Neuronal stem cell (in vitro differentiated cells): ENCODE measurements at regions not wholly inside any gene's neighbourhood (a gene's known extent, or its start where the extent isn't known, plus 50 kb on each side); places are given as distances from the start of the nearest gene placed in this dataset.

Experiments
- DNase-seq: peaks from one replicate; pipeline ENCODE4 v3.0.0-alpha.2; 2013; ENCODE audit warnings: low spot score
- H2AFZ ChIP-seq: one replicate; pipeline ENCODE4 v1.6.1; 2013; ENCODE audit warnings: mild to moderate bottlenecking, low read length, inconsistent platforms
- H2AK5ac ChIP-seq: 2 replicates; pipeline ENCODE4 v1.6.1; 2013; ENCODE audit warnings: low read depth, mild to moderate bottlenecking, inconsistent platforms, low read length, moderate library complexity, mixed read lengths
- H2BK120ac ChIP-seq: 2 replicates; pipeline ENCODE4 v1.6.1; 2013; ENCODE audit warnings: low read depth, mild to moderate bottlenecking, inconsistent platforms, low read length, moderate library complexity, mixed read lengths
- H2BK12ac ChIP-seq: one replicate; pipeline ENCODE4 v1.6.1; 2013; ENCODE audit warnings: low read length, inconsistent platforms
- H2BK15ac ChIP-seq: 2 replicates; pipeline ENCODE4 v1.6.1; 2013; ENCODE audit warnings: mild to moderate bottlenecking, low read length, inconsistent platforms, mixed read lengths
- H2BK5ac ChIP-seq: one replicate; pipeline ENCODE4 v1.6.1; 2013; ENCODE audit warnings: inconsistent platforms, mild to moderate bottlenecking, low read length, moderate library complexity
- H3K14ac ChIP-seq: one replicate; pipeline ENCODE4 v1.6.1; 2013; ENCODE audit warnings: low read length, inconsistent platforms
- H3K18ac ChIP-seq: 2 replicates; pipeline ENCODE4 v1.6.1; 2013; ENCODE audit warnings: low read length, inconsistent platforms
- H3K23ac ChIP-seq: 2 replicates; pipeline ENCODE4 v1.6.1; 2013; ENCODE audit warnings: low read depth, mild to moderate bottlenecking, mixed read lengths, low read length, inconsistent platforms; ENCODE audit not compliant: poor library complexity
- H3K27ac ChIP-seq: replicated peaks from 3 replicates; pipeline ENCODE4 v1.5.1; 2013; ENCODE audit warnings: low read length, inconsistent platforms
- H3K27me3 ChIP-seq, 3 experiments: 2 replicates each; pipeline ENCODE4 v1.6.1; 2013; ENCODE audit warnings: low read length in 3 of 3, mild to moderate bottlenecking in 2 of 3, inconsistent platforms in 1 of 3, low read depth in 1 of 3, mixed read lengths in 1 of 3, moderate library complexity in 1 of 3; ENCODE audit not compliant: control insufficient read depth in 3 of 3, insufficient read depth in 3 of 3
- H3K36me3 ChIP-seq, 2 donors: replicated peaks in 1 of 2; 2 replicates each; pipeline ENCODE4 v1.6.1; 2013; ENCODE audit warnings: low read length in 2 of 2; ENCODE audit not compliant: control insufficient read depth in 2 of 2, insufficient read depth in 2 of 2
- H3K4ac ChIP-seq: 2 replicates; pipeline ENCODE4 v1.6.1; 2013; ENCODE audit warnings: inconsistent platforms, mild to moderate bottlenecking, low read length, moderate library complexity
- H3K4me1 ChIP-seq, 2 donors: 1 replicate in 1 of 2; 2 replicates in 1 of 2; pipeline ENCODE4 v1.6.1; 2013; ENCODE audit warnings: low read length in 2 of 2, low read depth in 1 of 2; ENCODE audit not compliant: control insufficient read depth in 2 of 2, insufficient read depth in 1 of 2
- H3K4me2 ChIP-seq: one replicate; pipeline ENCODE4 v1.6.1; 2013; ENCODE audit warnings: mild to moderate bottlenecking, low read length, inconsistent platforms; ENCODE audit not compliant: insufficient read depth, poor library complexity, severe bottlenecking
- H3K4me3 ChIP-seq, 2 donors: 2 replicates each; pipeline ENCODE4 v1.5.1; 2013; ENCODE audit warnings: low read length in 2 of 2, mild to moderate bottlenecking in 2 of 2, inconsistent platforms in 1 of 2, moderate library complexity in 1 of 2
- H3K79me1 ChIP-seq: one replicate; pipeline ENCODE4 v1.6.1; 2013; ENCODE audit warnings: low read depth, mild to moderate bottlenecking, inconsistent platforms, low read length, moderate library complexity
- H3K9ac ChIP-seq: one replicate; pipeline ENCODE4 v1.6.1; 2013; ENCODE audit warnings: mild to moderate bottlenecking, low read depth, low read length, inconsistent platforms; ENCODE audit not compliant: poor library complexity
- H3K9me3 ChIP-seq, 2 donors: replicated peaks in 1 of 2; 2 replicates each; pipeline versions ENCODE3 to v1.6.1; 2013; ENCODE audit warnings: low read length in 2 of 2, mild to moderate bottlenecking in 2 of 2, inconsistent platforms in 1 of 2, low read depth in 1 of 2, mixed read lengths in 1 of 2, moderate library complexity in 1 of 2; ENCODE audit not compliant: control insufficient read depth in 2 of 2, insufficient read depth in 1 of 2
- H4K8ac ChIP-seq: one replicate; pipeline ENCODE4 v1.6.1; 2013; ENCODE audit warnings: low read depth, mild to moderate bottlenecking, inconsistent platforms, low read length, moderate library complexity
- H4K91ac ChIP-seq: one replicate; pipeline ENCODE4 v1.6.1; 2013; ENCODE audit warnings: low read length, low read depth, mild to moderate bottlenecking, inconsistent platforms; ENCODE audit not compliant: poor library complexity
- WGBS, 2 donors: extraction: QIAGEN DNeasy Blood & Tissue Kit; methylation state at CpG; one replicate each; pipeline ENCODE4 v1.1.7; 2013; ENCODE audit warnings: missing lambda C conversion rate in 2 of 2, mixed read lengths in 1 of 2; ENCODE audit not compliant: insufficient read length in 2 of 2, insufficient replicate concordance in 1 of 2; ENCODE audit errors: extremely low coverage in 2 of 2; 5-methylcytosine and 5-hydroxymethylcytosine counted together

DNA sequence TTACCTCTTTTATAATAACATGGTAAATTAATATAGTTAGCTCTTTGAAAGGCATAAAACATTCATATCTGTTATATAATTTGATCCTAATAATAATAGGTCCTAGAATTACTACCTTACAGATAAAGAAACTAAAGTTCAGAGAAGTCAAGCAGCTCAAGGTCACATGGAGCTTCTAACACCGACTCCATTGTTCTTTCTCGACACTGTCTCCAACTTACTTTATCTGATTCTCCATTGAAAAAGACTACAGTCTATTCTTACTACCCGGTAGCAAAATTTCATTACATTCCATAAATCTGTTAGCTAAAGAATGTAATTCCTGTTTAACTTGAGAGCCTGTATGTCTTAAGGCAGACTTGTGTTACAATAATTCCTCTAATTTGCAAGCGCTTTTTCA is 96.3 kb upstream of the TMEM161B start:
- no peak for DNase-seq
- Histone ChIP-seq H3K18ac (no peak overlapping the region), H2AFZ (no peak overlapping the region), H4K8ac (no peak overlapping the region), H2BK5ac (no peak overlapping the region), H3K4me3 (no peak overlapping the region), H3K27ac (no peak overlapping the region), H2AK5ac (no peak overlapping the region), H3K9me3 (no peaks in the 10 kb centered on the region), H3K27me3 (no peaks in the 10 kb centered on the region), H4K91ac (no peak overlapping the region), H2BK120ac (no peak overlapping the region), H3K9ac (no peak overlapping the region), H3K14ac (no peak overlapping the region), H3K23ac (no peak overlapping the region), H3K4ac (no peak overlapping the region), H3K79me1 (no peaks in the 10 kb centered on the region), H2BK12ac (no peak overlapping the region), H2BK15ac (no peak overlapping the region), H3K4me2 (no peak overlapping the region), H3K4me1 (peaks cover 2% of the 10 kb centered on the region in 2 donors), H3K36me3 (no peaks in the 10 kb centered on the region)
- no CpG with 5 or more reads among the region's 4 CpGs for WGBS, 2 donors

DNA sequence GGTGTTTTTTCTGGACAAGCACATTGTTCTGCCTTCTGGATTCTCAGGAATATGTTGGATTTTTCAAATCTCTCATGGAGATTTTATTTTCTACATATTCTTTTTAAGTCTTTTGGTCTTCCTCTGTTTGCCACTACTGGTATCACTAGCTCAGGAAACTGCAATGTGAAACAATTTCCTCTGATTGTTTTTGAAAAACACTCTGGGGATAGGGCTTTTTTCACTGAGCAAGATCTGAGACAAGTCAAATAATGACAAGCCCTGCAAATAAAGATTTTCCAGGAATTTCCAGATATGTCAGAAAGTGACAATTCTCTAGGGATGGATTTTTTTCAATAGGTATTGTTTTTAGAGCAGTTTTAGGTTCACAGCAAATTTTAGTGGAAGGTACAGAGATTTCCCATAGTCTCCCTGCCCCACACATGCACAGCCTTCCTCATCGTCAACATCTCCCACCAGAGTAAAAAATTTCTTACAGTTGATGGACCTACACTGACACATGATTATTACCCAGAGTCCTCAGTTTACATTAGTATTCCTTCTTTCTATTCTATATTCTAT is 86.9 kb upstream of the TMEM161B start:
- Histone ChIP-seq H2BK12ac (no peak overlapping the region), H3K4me2 (no peak overlapping the region), H4K8ac (no peak overlapping the region), H3K4me1 (no peaks in the 10 kb centered on the region), H2BK5ac (no peak overlapping the region), H3K27me3 (no peaks in the 10 kb centered on the region), H3K23ac (no peak overlapping the region), H3K4ac (no peak overlapping the region), H3K4me3 (no peak overlapping the region), H3K9ac (no peak overlapping the region), H2BK120ac (no peak overlapping the region), H3K36me3 (no peaks in the 10 kb centered on the region), H4K91ac (no peak overlapping the region), H3K14ac (no peak overlapping the region), H2AK5ac (no peak overlapping the region), H2BK15ac (no peak overlapping the region), H3K27ac (no peak overlapping the region), H3K79me1 (no peaks in the 10 kb centered on the region), H3K9me3 (no peaks in the 10 kb centered on the region), H3K18ac (no peak overlapping the region), H2AFZ (no peak overlapping the region)
- no CpG with 5 or more reads among the region's 1 CpG for WGBS, 2 donors
- DNase-seq, result no peak

DNA sequence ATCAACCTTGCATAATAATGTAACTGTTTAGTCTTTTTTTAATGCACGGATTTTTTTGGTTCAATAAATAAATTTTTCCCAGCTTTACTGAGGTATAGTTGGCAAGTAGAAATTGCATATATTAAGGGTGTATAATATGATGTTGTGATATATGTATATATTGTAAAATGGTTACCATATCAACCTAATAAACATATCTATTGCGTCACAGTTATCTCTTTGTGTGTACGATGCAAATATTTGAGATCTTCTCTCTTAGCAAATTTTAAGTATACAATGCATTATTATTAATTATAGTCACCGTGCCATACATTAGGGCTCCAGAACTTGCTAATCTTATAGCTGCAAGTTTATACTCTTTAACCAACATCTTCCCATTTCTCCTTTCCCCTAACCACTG is 57.2 kb upstream of the TMEM161B start:
- no peak overlapping the region for H3K23ac ChIP-seq
- H2BK15ac ChIP-seq, result no peak overlapping the region
- H2BK12ac ChIP-seq, result no peak overlapping the region
- H3K4me2 ChIP-seq, result no peak overlapping the region
- no peaks in the 10 kb centered on the region for H3K79me1 ChIP-seq
- H4K8ac ChIP-seq, result no peak overlapping the region
- no peak overlapping the region for H2BK5ac ChIP-seq
- H3K4me3 ChIP-seq, result no peak overlapping the region
- no peaks in the 10 kb centered on the region for H3K4me1 ChIP-seq
- H2AK5ac ChIP-seq, result no peak overlapping the region
- no peak overlapping the region for H3K18ac ChIP-seq
- no peak overlapping the region for H3K14ac ChIP-seq
- WGBS, 2 donors, result no CpG with 5 or more reads among the region's 4 CpGs
- H2BK120ac ChIP-seq, result no peak overlapping the region
- H3K9me3 ChIP-seq, result no peaks in the 10 kb centered on the region
- H3K36me3 ChIP-seq, result no peaks in the 10 kb centered on the region
- H3K27me3 ChIP-seq, result no peaks in the 10 kb centered on the region
- no peak for DNase-seq
- no peak overlapping the region for H3K9ac ChIP-seq
- no peak overlapping the region for H3K4ac ChIP-seq
- H3K27ac ChIP-seq, result no peak overlapping the region
- H2AFZ ChIP-seq, result no peak overlapping the region
- no peak overlapping the region for H4K91ac ChIP-seq

DNA sequence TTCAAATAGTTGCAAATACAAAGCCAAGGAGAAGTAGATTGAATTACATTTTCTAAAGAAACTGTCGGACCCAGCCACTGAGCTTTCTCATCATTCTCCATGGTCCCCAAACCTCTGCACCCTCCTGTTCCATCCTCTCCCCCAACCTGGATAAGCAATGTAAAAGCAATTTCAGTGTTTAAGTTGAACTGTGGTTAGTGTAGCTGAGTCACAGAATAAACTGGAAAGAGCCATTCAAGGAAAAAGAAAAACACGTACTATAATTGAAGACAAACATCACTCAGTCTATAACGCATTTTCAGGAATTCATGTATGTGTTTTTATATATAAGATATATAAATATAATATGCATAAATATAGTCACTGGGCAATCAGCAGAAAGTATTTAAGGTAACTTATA is 54.1 kb upstream of the TMEM161B start:
- whole genome bisulfite sequencing, 2 donors, result no CpG with 5 or more reads among the region's 3 CpGs
- H2AFZ ChIP-seq, result no peak overlapping the region
- H3K27me3 ChIP-seq, result no peaks in the 10 kb centered on the region
- no peaks in the 10 kb centered on the region for H3K36me3 ChIP-seq
- no peak for DNase-seq
- no peak overlapping the region for H2BK120ac ChIP-seq
- H3K18ac ChIP-seq, result no peak overlapping the region
- no peaks in the 10 kb centered on the region for H3K79me1 ChIP-seq
- H3K4me1 ChIP-seq, result no peaks in the 10 kb centered on the region
- H2BK12ac ChIP-seq, result no peak overlapping the region
- no peak overlapping the region for H3K27ac ChIP-seq
- no peak overlapping the region for H3K4ac ChIP-seq
- no peak overlapping the region for H4K8ac ChIP-seq
- no peak overlapping the region for H2AK5ac ChIP-seq
- no peak overlapping the region for H3K14ac ChIP-seq
- no peak overlapping the region for H4K91ac ChIP-seq
- H3K4me3 ChIP-seq, result no peak overlapping the region
- H3K4me2 ChIP-seq, result no peak overlapping the region
- H2BK5ac ChIP-seq, result no peak overlapping the region
- no peak overlapping the region for H3K9ac ChIP-seq
- no peak overlapping the region for H2BK15ac ChIP-seq
- no peaks in the 10 kb centered on the region for H3K9me3 ChIP-seq
- H3K23ac ChIP-seq, result no peak overlapping the region
